HG03378 (cell line): ENCODE measurements at regions not wholly inside any gene's neighbourhood (a gene's known extent, or its start where the extent isn't known, plus 50 kb on each side); places are given as distances from the start of the nearest gene placed in this dataset.

Experiments used
- ATAC-seq: cut with Tn5 transposase; IDR thresholded peaks from one replicate; pipeline ENCODE4 v1.9.1; 2021; ENCODE audit warnings: mild to moderate bottlenecking, moderate library complexity; ENCODE audit not compliant: unreplicated experiment

- ATAC-seq: no peak
Measured at GRCh38 chr2:62370321-62371250, 135.4 kb downstream of the TMEM17 start.

GRCh38 chr2:62369541-62370202 lies 136.3 kb downstream of the TMEM17 start:
- no peak for ATAC-seq

- no peak for ATAC-seq
Measured at GRCh38 chr2:62364791-62365528, 141.0 kb downstream of the TMEM17 start.

GRCh38 chr2:62363166-62363565 lies 142.8 kb downstream of the TMEM17 start:
- peak; percentile 61 for ATAC-seq

GRCh38 chr2:62362561-62362960 lies 143.4 kb downstream of the TMEM17 start:
- ATAC-seq: no peak

- no peak for ATAC-seq
Measured at GRCh38 chr2:62361964-62362363, 144.0 kb downstream of the TMEM17 start.

GRCh38 chr2:62354771-62355561 lies 151.0 kb downstream of the TMEM17 start:
- no peak for ATAC-seq

- no peak for ATAC-seq
Measured at GRCh38 chr2:62352031-62352430, 154.0 kb downstream of the TMEM17 start.

GRCh38 chr2:62349788-62350187 lies 153.9 kb downstream of the B3GNT2 start:
- ATAC-seq: no peak

GRCh38 chr2:62348700-62349099 lies 152.8 kb downstream of the B3GNT2 start:
- ATAC-seq: peak; percentile 34

- no peak for ATAC-seq
Measured at GRCh38 chr2:62347563-62348270, 151.8 kb downstream of the B3GNT2 start.

- peak; percentile 77 for ATAC-seq
Measured at GRCh38 chr2:62344472-62344871, 148.6 kb downstream of the B3GNT2 start.

- ATAC-seq: no peak
Measured at GRCh38 chr2:62343636-62344337, 147.9 kb downstream of the B3GNT2 start.

- ATAC-seq: no peak
Measured at GRCh38 chr2:62343206-62343605, 147.3 kb downstream of the B3GNT2 start.

- peak; percentile 48 for ATAC-seq
Measured at GRCh38 chr2:62340994-62341484, 145.1 kb downstream of the B3GNT2 start.

- ATAC-seq: no peak
Measured at GRCh38 chr2:62339837-62340236, 143.9 kb downstream of the B3GNT2 start.

- ATAC-seq: no peak
Measured at GRCh38 chr2:62339413-62339812, 143.5 kb downstream of the B3GNT2 start.

GRCh38 chr2:62338111-62338510 lies 142.2 kb downstream of the B3GNT2 start:
- ATAC-seq: no peak

- no peak for ATAC-seq
Measured at GRCh38 chr2:62337403-62337802, 141.5 kb downstream of the B3GNT2 start.
